HEK293T (cell line): ENCODE measurements at regions not wholly inside any gene's neighbourhood (a gene's known extent, or its start where the extent isn't known, plus 50 kb on each side); places are given as distances from the start of the nearest gene placed in this dataset.

Experiments
- FOXA1 ChIP-seq: fragments of 450-650 bp; IDR thresholded peaks from 2 replicates; pipeline ENCODE4 v1.6.1; 2016; ENCODE audit warnings: mild to moderate bottlenecking
- HDGF ChIP-seq: fragments of 450-650 bp; IDR thresholded peaks from 2 replicates; pipeline ENCODE4 v1.6.1; 2017; ENCODE audit warnings: antibody characterized with exemption, borderline replicate concordance

DNA sequence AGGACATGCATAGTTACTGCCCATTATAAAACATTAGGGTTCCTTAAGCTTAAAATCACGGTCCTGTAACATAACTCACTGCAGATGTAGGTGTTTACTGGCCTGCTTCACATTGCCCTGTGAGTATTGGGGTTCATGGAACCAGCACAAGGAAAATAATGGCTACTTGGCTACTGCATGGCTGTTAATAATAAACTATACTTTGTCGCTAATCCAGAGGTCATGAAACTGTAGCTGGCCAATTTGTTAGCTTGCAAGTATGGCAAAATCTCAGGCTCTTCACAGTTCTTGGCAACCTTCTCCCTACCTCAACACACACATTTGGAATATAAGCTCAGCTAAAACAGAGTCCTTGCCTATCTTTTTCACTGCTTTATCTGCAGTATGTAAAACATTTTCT is 274.0 kb upstream of the NR5A2 start:
- TF ChIP-seq HDGF (no peak), FOXA1 (no peak)
